ENCODE measurements at regions not wholly inside any gene's neighbourhood (a gene's known extent, or its start where the extent isn't known, plus 50 kb on each side); places are given as distances from the start of the nearest gene placed in this dataset.

GRCh38 chr1:118253053-118253915, 68.3 kb upstream of the SPAG17 start:
- DNase-seq (ENCODE audit: low spot score in 2 of 2) = no peak
- Mint-ChIP-seq H3K4me1 (no peaks in the 10 kb centered on the region), H3K27ac (ENCODE audit: low read depth) (no peak overlapping the region), H3K4me3 (no peak overlapping the region), H3K27me3 (peaks cover 9% of the 10 kb centered on the region), H3K9me3 (no peaks in the 10 kb centered on the region), H3K36me3 (ENCODE audit: insufficient read depth) (no peaks in the 10 kb centered on the region)
- no peak for ATAC-seq (replicated peaks; ENCODE audit: extremely low read depth, poor library complexity, severe bottlenecking)

- no peak for ATAC-seq (replicated peaks; ENCODE audit: extremely low read depth, poor library complexity, severe bottlenecking)
These were observed 67.6 kb upstream of the SPAG17 start for GRCh38 chr1:118252624-118253023.

GRCh38 chr1:118250232-118250631, 65.2 kb upstream of the SPAG17 start:
- H3K27me3 Mint-ChIP-seq = peaks cover 12% of the 10 kb centered on the region
- H3K27ac Mint-ChIP-seq (ENCODE audit: low read depth) = no peak overlapping the region
- H3K9me3 Mint-ChIP-seq = peaks cover 2% of the 10 kb centered on the region
- H3K36me3 Mint-ChIP-seq (ENCODE audit: insufficient read depth) = no peaks in the 10 kb centered on the region
- no peaks in the 10 kb centered on the region for H3K4me1 Mint-ChIP-seq
- ATAC-seq (replicated peaks; ENCODE audit: extremely low read depth, poor library complexity, severe bottlenecking) (no peak), DNase-seq (ENCODE audit: low spot score in 2 of 2) (no peak)
- H3K4me3 Mint-ChIP-seq = no peak overlapping the region

More at GRCh38 chr1:118252624-118253023, 67.6 kb upstream of the SPAG17 start:
- H3K4me1 Mint-ChIP-seq = no peaks in the 10 kb centered on the region
- H3K9me3 Mint-ChIP-seq = no peaks in the 10 kb centered on the region
- H3K27ac Mint-ChIP-seq (ENCODE audit: low read depth) = no peak overlapping the region
- no peak overlapping the region for H3K4me3 Mint-ChIP-seq
- DNase-seq (ENCODE audit: low spot score in 2 of 2) = no peak
- no peaks in the 10 kb centered on the region for H3K36me3 Mint-ChIP-seq (ENCODE audit: insufficient read depth)
- peaks cover 9% of the 10 kb centered on the region for H3K27me3 Mint-ChIP-seq

GRCh38 chr1:118249641-118250040, 64.6 kb upstream of the SPAG17 start:
- peaks cover 8% of the 10 kb centered on the region for H3K9me3 Mint-ChIP-seq
- no peak for ATAC-seq (replicated peaks; ENCODE audit: extremely low read depth, poor library complexity, severe bottlenecking)
- peaks cover 18% of the 10 kb centered on the region for H3K27me3 Mint-ChIP-seq
- H3K4me3 Mint-ChIP-seq = no peak overlapping the region
- no peaks in the 10 kb centered on the region for H3K4me1 Mint-ChIP-seq
- H3K36me3 Mint-ChIP-seq (ENCODE audit: insufficient read depth) = no peaks in the 10 kb centered on the region
- DNase-seq (ENCODE audit: low spot score in 2 of 2) = no peak
- no peak overlapping the region for H3K27ac Mint-ChIP-seq (ENCODE audit: low read depth)

GRCh38 chr1:118247593-118247992, 62.6 kb upstream of the SPAG17 start:
- H3K27me3 Mint-ChIP-seq = peaks cover 10% of the 10 kb centered on the region
- H3K27ac Mint-ChIP-seq (ENCODE audit: low read depth) = no peak overlapping the region
- H3K4me3 Mint-ChIP-seq = no peak overlapping the region
- no peaks in the 10 kb centered on the region for H3K4me1 Mint-ChIP-seq
- H3K9me3 Mint-ChIP-seq = peaks cover 16% of the 10 kb centered on the region
- no peak for ATAC-seq (replicated peaks; ENCODE audit: extremely low read depth, poor library complexity, severe bottlenecking)
- H3K36me3 Mint-ChIP-seq (ENCODE audit: insufficient read depth) = no peaks in the 10 kb centered on the region
- no peak for DNase-seq (ENCODE audit: low spot score in 2 of 2)

GRCh38 chr1:118246646-118247045, 61.6 kb upstream of the SPAG17 start:
- Mint-ChIP-seq H3K4me3 (no peak overlapping the region), H3K4me1 (no peaks in the 10 kb centered on the region), H3K9me3 (peaks cover 16% of the 10 kb centered on the region), H3K27me3 (peaks cover 10% of the 10 kb centered on the region), H3K36me3 (ENCODE audit: insufficient read depth) (no peaks in the 10 kb centered on the region), H3K27ac (ENCODE audit: low read depth) (no peak overlapping the region)
- ATAC-seq (replicated peaks; ENCODE audit: extremely low read depth, poor library complexity, severe bottlenecking) (no peak), DNase-seq (ENCODE audit: low spot score in 2 of 2) (no peak)

GRCh38 chr1:118244194-118244593, 59.2 kb upstream of the SPAG17 start:
- H3K27ac Mint-ChIP-seq (ENCODE audit: low read depth) = no peak overlapping the region
- no peaks in the 10 kb centered on the region for H3K36me3 Mint-ChIP-seq (ENCODE audit: insufficient read depth)
- ATAC-seq (replicated peaks; ENCODE audit: extremely low read depth, poor library complexity, severe bottlenecking) (no peak), DNase-seq (ENCODE audit: low spot score in 2 of 2) (no peak)
- peaks cover 25% of the 10 kb centered on the region for H3K9me3 Mint-ChIP-seq
- peaks cover 10% of the 10 kb centered on the region for H3K27me3 Mint-ChIP-seq
- H3K4me1 Mint-ChIP-seq = no peaks in the 10 kb centered on the region
- H3K4me3 Mint-ChIP-seq = no peak overlapping the region

- DNase-seq (ENCODE audit: low spot score in 2 of 2) (no peak), ATAC-seq (replicated peaks; ENCODE audit: extremely low read depth, poor library complexity, severe bottlenecking) (no peak)
- no peaks in the 10 kb centered on the region for H3K4me1 Mint-ChIP-seq
- peaks cover 10% of the 10 kb centered on the region for H3K27me3 Mint-ChIP-seq
- peaks cover 27% of the 10 kb centered on the region for H3K9me3 Mint-ChIP-seq
- no peak overlapping the region for H3K4me3 Mint-ChIP-seq
- H3K27ac Mint-ChIP-seq (ENCODE audit: low read depth) = no peak overlapping the region
- no peaks in the 10 kb centered on the region for H3K36me3 Mint-ChIP-seq (ENCODE audit: insufficient read depth)
These were observed 58.2 kb upstream of the SPAG17 start for GRCh38 chr1:118243269-118243668.

All from central memory CD8-positive, alpha-beta T cell (primary cell).